Stimulated activated CD4-positive, alpha-beta T cell treated with anti-CD3 and anti-CD28 coated beads, Interleukin-4, amount 100 ng/mL, for 24 hours (primary cell): ENCODE measurements at regions not wholly inside any gene's neighbourhood (a gene's known extent, or its start where the extent isn't known, plus 50 kb on each side); places are given as distances from the start of the nearest gene placed in this dataset.

ENCODE experiments used
- DNase-seq: peaks from one replicate; pipeline ENCODE4 v3.0.0-alpha.2; 2020

GRCh38 chr3:18813300-18813699, 335.0 kb upstream of the KCNH8 start:
- no peak for DNase-seq

- DNase-seq = no peak
Observed at GRCh38 chr3:18812316-18812715, 336.0 kb upstream of the KCNH8 start.

- DNase-seq = no peak
Observed at GRCh38 chr3:18810306-18810661, 338.0 kb upstream of the KCNH8 start.

- no peak for DNase-seq
Observed at GRCh38 chr3:18809640-18810305, 338.5 kb upstream of the KCNH8 start.

GRCh38 chr3:18808429-18808828, 339.9 kb upstream of the KCNH8 start:
- no peak for DNase-seq

- DNase-seq = no peak
Observed at GRCh38 chr3:18807593-18807992, 340.7 kb upstream of the KCNH8 start.

GRCh38 chr3:18806633-18807032, 341.7 kb upstream of the KCNH8 start:
- DNase-seq = no peak

GRCh38 chr3:18797378-18797777, 350.9 kb upstream of the KCNH8 start:
- DNase-seq = no peak

- no peak for DNase-seq
Observed at GRCh38 chr3:18795078-18795477, 353.2 kb upstream of the KCNH8 start.

GRCh38 chr3:18791752-18792151, 356.6 kb upstream of the KCNH8 start:
- no peak for DNase-seq

- DNase-seq = no peak
Observed at GRCh38 chr3:18791182-18791581, 357.1 kb upstream of the KCNH8 start.

- no peak for DNase-seq
Observed at GRCh38 chr3:18790384-18790783, 357.9 kb upstream of the KCNH8 start.

GRCh38 chr3:18789734-18790133, 358.6 kb upstream of the KCNH8 start:
- DNase-seq = no peak

- no peak for DNase-seq
Observed at GRCh38 chr3:18787441-18787840, 360.9 kb upstream of the KCNH8 start.

- DNase-seq = no peak
Observed at GRCh38 chr3:18786650-18787323, 361.5 kb upstream of the KCNH8 start.

- DNase-seq = no peak
Observed at GRCh38 chr3:18782191-18782590, 357.1 kb upstream of the SATB1 start.

GRCh38 chr3:18780959-18781358, 355.8 kb upstream of the SATB1 start:
- DNase-seq = no peak

- no peak for DNase-seq
Observed at GRCh38 chr3:18779704-18780103, 354.6 kb upstream of the SATB1 start.

- DNase-seq = no peak
Observed at GRCh38 chr3:18778598-18778997, 353.5 kb upstream of the SATB1 start.

- no peak for DNase-seq
Observed at GRCh38 chr3:18778094-18778493, 353.0 kb upstream of the SATB1 start.

- no peak for DNase-seq
Observed at GRCh38 chr3:18775501-18775900, 350.4 kb upstream of the SATB1 start.

- no peak for DNase-seq
Observed at GRCh38 chr3:18774319-18775088, 349.4 kb upstream of the SATB1 start.

- DNase-seq = no peak
Observed at GRCh38 chr3:18772699-18773305, 347.7 kb upstream of the SATB1 start.

- no peak for DNase-seq
Observed at GRCh38 chr3:18771931-18772330, 346.8 kb upstream of the SATB1 start.
